ENCODE measurements at regions not wholly inside any gene's neighbourhood (a gene's known extent, or its start where the extent isn't known, plus 50 kb on each side); places are given as distances from the start of the nearest gene placed in this dataset.

DNA sequence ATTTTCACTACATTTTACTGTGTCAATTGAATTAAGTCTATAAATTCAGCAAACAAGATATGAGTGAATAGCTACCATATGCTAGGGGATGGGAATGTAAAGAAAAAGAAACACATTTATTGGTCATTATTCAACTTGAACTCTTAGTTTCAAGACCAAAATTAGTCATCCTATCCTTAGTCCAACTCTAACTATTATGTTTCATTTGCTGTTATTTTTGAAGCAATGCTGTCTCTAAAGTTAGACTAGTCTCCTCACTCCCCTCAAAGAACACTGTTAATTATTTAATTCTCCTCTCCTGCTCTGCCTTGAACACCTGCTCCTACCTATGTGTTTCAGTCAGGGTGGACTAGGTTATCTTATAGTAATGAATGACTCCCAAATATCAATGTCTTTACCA is 920.9 kb downstream of the TUSC7 start:
- Histone ChIP-seq H3K27me3 (ENCODE audit: insufficient read depth, low read length) (no peaks in the 10 kb centered on the region), H3K4me3 (ENCODE audit: insufficient read depth, low read depth, low read length) (no peak overlapping the region), H3K79me2 (ENCODE audit: insufficient read depth, low read length) (no peaks in the 10 kb centered on the region), H3K36me3 (ENCODE audit: insufficient read depth, low read length) (no peaks in the 10 kb centered on the region), H2AFZ (ENCODE audit: low read depth, low read length) (no peak overlapping the region), H3K27ac (ENCODE audit: low read depth, low read length) (no peak overlapping the region), H3K9ac (ENCODE audit: low read length) (no peak overlapping the region), H3K9me3 (ENCODE audit: insufficient read depth, low read depth, low read length) (no peaks in the 10 kb centered on the region), H3K4me2 (ENCODE audit: low read length) (no peak overlapping the region), H4K20me1 (ENCODE audit: insufficient read depth, low read length) (no peaks in the 10 kb centered on the region), H3K4me1 (ENCODE audit: insufficient read depth, low read length) (peaks cover 8% of the 10 kb centered on the region)
- no peak overlapping the region for H3K4me3 Mint-ChIP-seq (ENCODE audit: unreplicated experiment)
- peaks cover 13% of the 10 kb centered on the region for H3K4me1 Mint-ChIP-seq (ENCODE audit: low read depth, unreplicated experiment)
- FAIRE-seq (no peak), DNase-seq (ENCODE audit: low read depth) (no peak)
- H3K27me3 Mint-ChIP-seq (ENCODE audit: low read depth, unreplicated experiment), result no peaks in the 10 kb centered on the region
- no peaks in the 10 kb centered on the region for H3K9me3 Mint-ChIP-seq (ENCODE audit: unreplicated experiment)
- H3K36me3 Mint-ChIP-seq (ENCODE audit: low read depth, unreplicated experiment), result no peaks in the 10 kb centered on the region
- no peak for TF ChIP-seq CTCF (IDR thresholded peaks at IDR 0.05; ENCODE audit: insufficient read depth, low read depth, low read length)
- H3K27ac Mint-ChIP-seq (ENCODE audit: unreplicated experiment), result no peak overlapping the region

- no peak overlapping the region for H3K4me2 ChIP-seq (ENCODE audit: low read length)
- H3K27ac ChIP-seq (ENCODE audit: low read depth, low read length), result no peak overlapping the region
- no peak overlapping the region for H3K9ac ChIP-seq (ENCODE audit: low read length)
- H3K79me2 ChIP-seq (ENCODE audit: insufficient read depth, low read length), result no peaks in the 10 kb centered on the region
- FAIRE-seq (no peak), DNase-seq (ENCODE audit: low read depth) (peak; percentile 14)
- TF ChIP-seq CTCF (IDR thresholded peaks at IDR 0.05; ENCODE audit: insufficient read depth, low read depth, low read length) (no peak), EZH2 (IDR thresholded peaks at IDR 0.05; ENCODE audit: insufficient read depth, low read length) (no peak)
- no peak overlapping the region for H3K4me3 ChIP-seq (ENCODE audit: insufficient read depth, low read depth, low read length)
- Mint-ChIP-seq H3K36me3 (ENCODE audit: low read depth, unreplicated experiment) (no peaks in the 10 kb centered on the region), H3K27me3 (ENCODE audit: low read depth, unreplicated experiment) (peaks cover 3% of the 10 kb centered on the region), H3K27ac (ENCODE audit: unreplicated experiment) (no peak overlapping the region), H3K9me3 (ENCODE audit: unreplicated experiment) (no peaks in the 10 kb centered on the region), H3K4me3 (ENCODE audit: unreplicated experiment) (no peak overlapping the region), H3K4me1 (ENCODE audit: low read depth, unreplicated experiment) (peaks cover 13% of the 10 kb centered on the region)
- H3K4me1 ChIP-seq (ENCODE audit: insufficient read depth, low read length), result peaks cover 8% of the 10 kb centered on the region
- no peaks in the 10 kb centered on the region for H3K27me3 ChIP-seq (ENCODE audit: insufficient read depth, low read length)
- no peak overlapping the region for H2AFZ ChIP-seq (ENCODE audit: low read depth, low read length)
- H3K36me3 ChIP-seq (ENCODE audit: insufficient read depth, low read length), result no peaks in the 10 kb centered on the region
- H4K20me1 ChIP-seq (ENCODE audit: insufficient read depth, low read length), result no peaks in the 10 kb centered on the region
- no peaks in the 10 kb centered on the region for H3K9me3 ChIP-seq (ENCODE audit: insufficient read depth, low read depth, low read length)
These were observed 921.3 kb downstream of the TUSC7 start for GRCh38 chr3:117630885-117631284.

DNA sequence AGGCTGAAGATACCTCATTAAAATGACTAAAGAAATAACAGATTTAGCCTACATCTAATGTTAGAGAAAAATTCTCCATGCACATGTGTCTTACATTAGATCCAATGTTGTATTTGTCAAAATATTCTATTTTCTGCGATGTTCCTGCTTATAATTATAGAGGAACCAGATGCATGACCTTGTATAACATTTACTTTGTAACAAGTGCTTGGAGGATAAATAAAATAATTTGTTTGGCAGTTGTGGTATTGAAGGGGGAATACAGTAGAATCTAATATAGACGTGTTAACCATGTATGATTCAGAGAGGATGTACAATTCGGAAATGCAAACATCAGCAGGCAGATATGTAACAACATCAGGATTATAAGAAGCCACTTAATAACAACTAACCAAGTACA is 922.2 kb downstream of the TUSC7 start:
- Histone ChIP-seq H3K4me1 (ENCODE audit: insufficient read depth, low read length) (peaks cover 8% of the 10 kb centered on the region), H2AFZ (ENCODE audit: low read depth, low read length) (no peak overlapping the region), H3K9me3 (ENCODE audit: insufficient read depth, low read depth, low read length) (no peaks in the 10 kb centered on the region), H4K20me1 (ENCODE audit: insufficient read depth, low read length) (no peaks in the 10 kb centered on the region), H3K4me2 (ENCODE audit: low read length) (no peak overlapping the region), H3K9ac (ENCODE audit: low read length) (no peak overlapping the region), H3K27me3 (ENCODE audit: insufficient read depth, low read length) (no peaks in the 10 kb centered on the region), H3K27ac (ENCODE audit: low read depth, low read length) (no peak overlapping the region), H3K79me2 (ENCODE audit: insufficient read depth, low read length) (no peaks in the 10 kb centered on the region), H3K4me3 (ENCODE audit: insufficient read depth, low read depth, low read length) (no peak overlapping the region), H3K36me3 (ENCODE audit: insufficient read depth, low read length) (no peaks in the 10 kb centered on the region)
- Mint-ChIP-seq H3K27ac (ENCODE audit: unreplicated experiment) (no peak overlapping the region), H3K4me3 (ENCODE audit: unreplicated experiment) (no peak overlapping the region), H3K36me3 (ENCODE audit: low read depth, unreplicated experiment) (no peaks in the 10 kb centered on the region), H3K4me1 (ENCODE audit: low read depth, unreplicated experiment) (peaks cover 11% of the 10 kb centered on the region), H3K9me3 (ENCODE audit: unreplicated experiment) (no peaks in the 10 kb centered on the region), H3K27me3 (ENCODE audit: low read depth, unreplicated experiment) (peaks cover 3% of the 10 kb centered on the region)
- DNase-seq (ENCODE audit: low read depth) (no peak), FAIRE-seq (peak; percentile 41)
- TF ChIP-seq EZH2 (IDR thresholded peaks at IDR 0.05; ENCODE audit: insufficient read depth, low read length), result no peak
- TF ChIP-seq CTCF (IDR thresholded peaks at IDR 0.05; ENCODE audit: insufficient read depth, low read depth, low read length), result no peak

Measured in astrocyte (in vitro differentiated cells and primary cell).